HCT116 (cell line): ENCODE measurements at regions not wholly inside any gene's neighbourhood (a gene's known extent, or its start where the extent isn't known, plus 50 kb on each side); places are given as distances from the start of the nearest gene placed in this dataset.

Experiments used
- ATAC-seq: fragments of 200-7000 bp; cut with Tn5 transposase; 2 replicates; pipeline ENCODE4 v1.9.1; 2020; ENCODE audit warnings: mild to moderate bottlenecking, moderate library complexity
- BruUV-seq: library from RNA; stranded (reverse); fragments of 400-500 nt; replicated peaks from 2 replicates; lab custom pipeline; 2021; lab: Mats Ljungman, UMichigan
- CTCF ChIA-PET: fragments of 300-600 bp; sonication (Branson Sonifier 250); formaldehyde crosslinking; loops from one replicate; lab custom pipeline; 2021; ENCODE audit warnings: antibody characterized with exemption; lab: Charles Lee
- POLR2A ChIA-PET: fragments of 300-600, 350-600 bp; sonication (Branson Sonifier 250); formaldehyde crosslinking; loops from one replicate; lab custom pipeline; 2021; ENCODE audit warnings: antibody characterized with exemption; lab: Charles Lee
- RAD21 ChIA-PET, 2 experiments: fragments of 300-600 bp; sonication (Branson Sonifier 250); formaldehyde crosslinking; loops; one replicate each; lab custom pipeline; 2023; ENCODE audit warnings: low total read pairs in 2 of 2; ENCODE audit not compliant: uncharacterized antibody in 2 of 2, unreplicated experiment in 2 of 2, low non-redundant PET in 1 of 2; lab: Charles Lee
- DNase-seq: peaks from one replicate; pipeline ENCODE4 v3.0.0-alpha.2; 2010; ENCODE audit warnings: low read depth, low spot score
- H2AFZ ChIP-seq: fragments of 200-600 bp; shearing (Covaris generic), sonication (generic); 2 replicates; pipeline ENCODE4 v1.6.1; 2017; ENCODE audit warnings: low read depth, mixed run types, mixed read lengths, antibody characterized with exemption, low read length; ENCODE audit not compliant: poor library complexity, severe bottlenecking
- H3K27ac ChIP-seq: 2 replicates; pipeline ENCODE4 v1.5.1; 2012; ENCODE audit warnings: low read depth, low read length
- H3K27me3 ChIP-seq: fragments of 200-600 bp; sonication (generic); 2 replicates; pipeline ENCODE4 v1.6.1; 2016; ENCODE audit warnings: mixed run types, low read length, mixed read lengths; ENCODE audit not compliant: insufficient read depth
- H3K36me3 ChIP-seq, 2 experiments: fragments of 200-500 bp in 1 of 2; fragments of 200-600 bp in 1 of 2; sonication (Bioruptor generic) in 1 of 2; sonication (generic) in 1 of 2; 2 replicates each; pipeline versions ENCODE4 v1.5.1 to v1.6.1; 2014 to 2016; ENCODE audit warnings: low read length in 2 of 2, inconsistent platforms in 1 of 2, mixed read lengths in 1 of 2, mixed run types in 1 of 2; ENCODE audit not compliant: insufficient read depth in 2 of 2, control insufficient read depth in 1 of 2
- H3K4me1 ChIP-seq, 2 experiments: fragments of 200-600 bp in 1 of 2; sonication (generic) in 1 of 2; 2 replicates each; pipeline versions ENCODE4 v1.5.1 to v1.6.1; 2012 to 2017; ENCODE audit warnings: low read length in 2 of 2, inconsistent platforms in 1 of 2, mild to moderate bottlenecking in 1 of 2, mixed read lengths in 1 of 2, mixed run types in 1 of 2, moderate library complexity in 1 of 2; ENCODE audit not compliant: insufficient read depth in 2 of 2, control insufficient read depth in 1 of 2
- H3K4me2 ChIP-seq: fragments of 200-600 bp; sonication (generic); 2 replicates; pipeline ENCODE4 v1.6.1; 2017; ENCODE audit warnings: mixed run types, low read length, mixed read lengths
- H3K4me3 ChIP-seq, 2 experiments: fragments of 200-600 bp in 1 of 2; sonication (generic) in 1 of 2; replicated peaks in 1 of 2; 2 replicates each; pipeline ENCODE4 v1.5.1; 2011 to 2016; ENCODE audit warnings: low read length in 2 of 2, control low read depth in 1 of 2, low read depth in 1 of 2, mild to moderate bottlenecking in 1 of 2, mixed read lengths in 1 of 2, mixed run types in 1 of 2
- H3K79me2 ChIP-seq: fragments of 200-600 bp; sonication (generic); 2 replicates; pipeline ENCODE4 v1.6.1; 2017; ENCODE audit warnings: mild to moderate bottlenecking, mixed run types, low read length, moderate library complexity, mixed read lengths; ENCODE audit not compliant: insufficient read depth
- H3K9ac ChIP-seq: fragments of 200-600 bp; sonication (generic); 2 replicates; pipeline ENCODE4 v1.6.1; 2016; ENCODE audit warnings: low read length, mixed read lengths
- H3K9me2 ChIP-seq: fragments of 200-600 bp; sonication (generic), shearing (Covaris generic); 2 replicates; pipeline ENCODE4 v1.6.1; 2017; ENCODE audit warnings: mixed run types, mild to moderate bottlenecking, moderate library complexity; ENCODE audit not compliant: insufficient read depth
- H3K9me3 ChIP-seq, 2 experiments: fragments of 200-500 bp in 1 of 2; fragments of 200-600 bp in 1 of 2; sonication (Bioruptor generic) in 1 of 2; sonication (generic) in 1 of 2; 2 replicates each; pipeline ENCODE4 v1.6.1; 2014 to 2017; ENCODE audit warnings: low read length in 2 of 2, mixed read lengths in 2 of 2, inconsistent platforms in 1 of 2, low read depth in 1 of 2, mild to moderate bottlenecking in 1 of 2, mixed run types in 1 of 2, moderate library complexity in 1 of 2; ENCODE audit not compliant: control insufficient read depth in 1 of 2, insufficient read depth in 1 of 2
- H4K20me1 ChIP-seq: fragments of 200-600 bp; sonication (generic), shearing (Covaris generic); 2 replicates; pipeline ENCODE4 v1.6.1; 2017; ENCODE audit warnings: mixed run types, mild to moderate bottlenecking, moderate library complexity; ENCODE audit not compliant: insufficient read depth
- CBX3 ChIP-seq: IDR thresholded peaks from 2 replicates; pipeline ENCODE4 v1.6.1; 2012; ENCODE audit warnings: low read depth
- CEBPB ChIP-seq: IDR thresholded peaks from 2 replicates; pipeline ENCODE4 v1.6.1; 2012; ENCODE audit warnings: low read depth
- EZH2 ChIP-seq: fragments of 200-600 bp; sonication (generic); IDR thresholded peaks from 2 replicates; pipeline ENCODE4 v1.6.1; 2017; ENCODE audit warnings: antibody characterized with exemption, mixed run types
- EZH2phosphoT487 ChIP-seq: fragments of 200-600 bp; IDR thresholded peaks from 2 replicates; pipeline ENCODE4 v1.6.1; 2018; ENCODE audit warnings: antibody characterized with exemption, borderline replicate concordance
- FOSL1 ChIP-seq: IDR thresholded peaks from 2 replicates; pipeline ENCODE4 v1.6.1; 2012; ENCODE audit warnings: low read depth
- JUND ChIP-seq: IDR thresholded peaks from 2 replicates; pipeline ENCODE4 v1.6.1; 2012
- POLR2A ChIP-seq: IDR thresholded peaks from 2 replicates; pipeline ENCODE4 v1.7.0; 2011; ENCODE audit warnings: borderline replicate concordance; ENCODE audit not compliant: insufficient read depth, insufficient read length; ENCODE audit errors: extremely low read depth
- POLR2AphosphoS5 ChIP-seq: IDR thresholded peaks from 2 replicates; pipeline ENCODE4 v1.6.1; 2011; ENCODE audit warnings: mild to moderate bottlenecking, low read depth, low read length, moderate library complexity
- RAD21 ChIP-seq: IDR thresholded peaks from 2 replicates; pipeline ENCODE4 v1.6.1; 2012; ENCODE audit warnings: low read depth, mild to moderate bottlenecking
- SP1 ChIP-seq: IDR thresholded peaks from 2 replicates; pipeline ENCODE4 v1.6.1; 2012; ENCODE audit warnings: low read depth
- SRF ChIP-seq: IDR thresholded peaks from 2 replicates; pipeline ENCODE4 v1.6.1; 2012; ENCODE audit warnings: low read depth
- intact Hi-C: fragments of 100-400 bp; cut with micrococcal nuclease; formaldehyde crosslinking; loops from 2 replicates; pipeline ENCODE4 v1.10.0; 2022
- TF ChIP-seq, protein P1 (sequence below): IDR thresholded peaks from 2 replicates; pipeline ENCODE4 v1.6.1; 2012
- TF ChIP-seq, protein P2 (sequence below): IDR thresholded peaks from 2 replicates; pipeline ENCODE4 v1.6.1; 2011; ENCODE audit warnings: mild to moderate bottlenecking, low read length, moderate library complexity; ENCODE audit not compliant: insufficient replicate concordance; ENCODE audit errors: extremely low read depth
- TF ChIP-seq, protein P3 (sequence below): IDR thresholded peaks from 2 replicates; pipeline ENCODE4 v1.6.1; 2012

DNA sequence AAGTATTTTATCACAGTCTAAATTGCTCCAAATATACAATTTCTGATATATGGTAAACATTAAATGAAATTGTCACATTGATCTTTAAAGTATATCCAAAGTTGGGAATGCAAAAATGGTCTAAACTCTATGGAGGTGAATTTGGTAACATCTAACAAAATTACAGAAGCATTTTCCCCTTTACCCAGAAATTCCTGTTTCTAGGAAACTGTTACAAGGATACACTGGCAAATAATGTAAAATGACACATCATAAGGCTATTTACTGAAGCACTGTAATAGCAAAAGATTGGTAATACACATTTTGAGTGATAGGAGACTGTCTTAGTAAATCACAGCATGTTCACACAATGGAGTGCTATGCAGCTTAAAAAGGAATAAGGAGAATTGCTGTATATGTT, 50.0 kb upstream of the SLCO2A1 start:
- H3K4me1 ChIP-seq, result no peaks in the 10 kb centered on the region
- no peaks in the 10 kb centered on the region for H3K36me3 ChIP-seq
- no peak overlapping the region for H3K27ac ChIP-seq
- CTCF ChIA-PET, result no interaction called here
- TF ChIP-seq, protein P1, sequence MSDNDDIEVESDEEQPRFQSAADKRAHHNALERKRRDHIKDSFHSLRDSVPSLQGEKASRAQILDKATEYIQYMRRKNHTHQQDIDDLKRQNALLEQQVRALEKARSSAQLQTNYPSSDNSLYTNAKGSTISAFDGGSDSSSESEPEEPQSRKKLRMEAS, result no peak
- TF ChIP-seq, protein P2, sequence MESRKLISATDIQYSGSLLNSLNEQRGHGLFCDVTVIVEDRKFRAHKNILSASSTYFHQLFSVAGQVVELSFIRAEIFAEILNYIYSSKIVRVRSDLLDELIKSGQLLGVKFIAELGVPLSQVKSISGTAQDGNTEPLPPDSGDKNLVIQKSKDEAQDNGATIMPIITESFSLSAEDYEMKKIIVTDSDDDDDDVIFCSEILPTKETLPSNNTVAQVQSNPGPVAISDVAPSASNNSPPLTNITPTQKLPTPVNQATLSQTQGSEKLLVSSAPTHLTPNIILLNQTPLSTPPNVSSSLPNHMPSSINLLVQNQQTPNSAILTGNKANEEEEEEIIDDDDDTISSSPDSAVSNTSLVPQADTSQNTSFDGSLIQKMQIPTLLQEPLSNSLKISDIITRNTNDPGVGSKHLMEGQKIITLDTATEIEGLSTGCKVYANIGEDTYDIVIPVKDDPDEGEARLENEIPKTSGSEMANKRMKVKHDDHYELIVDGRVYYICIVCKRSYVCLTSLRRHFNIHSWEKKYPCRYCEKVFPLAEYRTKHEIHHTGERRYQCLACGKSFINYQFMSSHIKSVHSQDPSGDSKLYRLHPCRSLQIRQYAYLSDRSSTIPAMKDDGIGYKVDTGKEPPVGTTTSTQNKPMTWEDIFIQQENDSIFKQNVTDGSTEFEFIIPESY, result no peak
- no peak for TF ChIP-seq SRF
- TF ChIP-seq CEBPB, result no peak
- no peak for TF ChIP-seq SP1
- TF ChIP-seq EZH2phosphoT487, result no peak
- TF ChIP-seq FOSL1, result no peak
- TF ChIP-seq, protein P3, sequence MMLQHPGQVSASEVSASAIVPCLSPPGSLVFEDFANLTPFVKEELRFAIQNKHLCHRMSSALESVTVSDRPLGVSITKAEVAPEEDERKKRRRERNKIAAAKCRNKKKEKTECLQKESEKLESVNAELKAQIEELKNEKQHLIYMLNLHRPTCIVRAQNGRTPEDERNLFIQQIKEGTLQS, result no peak
- TF ChIP-seq POLR2A, result no peak
- no peak for TF ChIP-seq RAD21
- TF ChIP-seq JUND, result no peak
- no peak for TF ChIP-seq EZH2
- no peak for TF ChIP-seq POLR2AphosphoS5
- TF ChIP-seq CBX3, result no peak
- POLR2A ChIA-PET, result no interaction called here
- H4K20me1 ChIP-seq, result no peaks in the 10 kb centered on the region
- H3K9me2 ChIP-seq, result no peaks in the 10 kb centered on the region
- ATAC-seq (no peak), DNase-seq (no peak)
- BruUV-seq, result no TSS peak
- RAD21 ChIA-PET, result no interaction called here
- H3K9me3 ChIP-seq, result no peaks in the 10 kb centered on the region
- no peaks in the 10 kb centered on the region for H3K79me2 ChIP-seq
- no peak overlapping the region for H3K4me2 ChIP-seq
- no peaks in the 10 kb centered on the region for H3K27me3 ChIP-seq
- intact Hi-C loops, result no loop called here
- H2AFZ ChIP-seq, result no peak overlapping the region
- no peak overlapping the region for H3K9ac ChIP-seq
- H3K4me3 ChIP-seq, result no peak overlapping the region
